ENCODE measurements at regions not wholly inside any gene's neighbourhood (a gene's known extent, or its start where the extent isn't known, plus 50 kb on each side); places are given as distances from the start of the nearest gene placed in this dataset.

DNA sequence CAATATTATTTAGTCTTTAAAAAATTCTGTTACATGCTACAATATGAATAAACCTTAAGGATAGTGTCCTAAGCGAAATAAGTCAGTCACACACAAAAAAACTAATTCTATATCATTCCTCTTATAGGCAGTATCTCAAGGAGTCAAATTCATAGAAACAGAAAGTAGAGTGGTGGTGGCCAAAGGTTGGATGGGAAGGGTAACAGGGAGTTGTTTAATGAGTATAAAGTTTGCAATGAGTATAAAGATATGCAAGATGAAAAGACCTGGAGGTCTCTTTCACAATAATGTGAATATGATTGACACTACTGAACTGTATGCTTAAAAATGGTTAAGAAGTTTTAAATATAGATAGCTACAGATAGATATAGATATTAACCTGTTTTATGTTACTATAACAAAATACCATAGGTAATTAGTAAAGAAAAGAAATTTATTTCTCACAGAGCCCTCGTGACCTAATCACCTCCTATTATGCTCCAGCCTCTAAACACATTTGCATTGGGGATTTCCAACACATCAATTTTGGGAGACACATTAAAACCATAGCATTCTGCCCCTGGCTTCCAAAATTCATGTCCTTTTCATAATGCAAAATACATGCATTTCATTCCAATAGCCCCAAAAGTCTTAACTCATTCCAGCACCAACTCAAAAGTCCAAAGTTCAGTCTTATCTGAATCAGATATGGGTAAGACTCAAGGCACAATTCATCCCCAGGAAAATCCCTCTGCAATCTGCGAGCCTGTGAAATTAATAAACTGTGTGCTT lies 93.6 kb downstream of the ATPSCKMT start:
- Mint-ChIP-seq H3K36me3 (no peaks in the 10 kb centered on the region), H3K27me3 (ENCODE audit: low read depth) (peaks cover 2% of the 10 kb centered on the region), H3K27ac (no peak overlapping the region), H3K4me3 (no peak overlapping the region), H3K4me1 (peaks cover 32% of the 10 kb centered on the region), H3K9me3 (no peaks in the 10 kb centered on the region)
- DNase-seq (ENCODE audit: low spot score in 2 of 2, unreplicated experiment in 2 of 2) = no peak
- TF ChIP-seq, protein P1, sequence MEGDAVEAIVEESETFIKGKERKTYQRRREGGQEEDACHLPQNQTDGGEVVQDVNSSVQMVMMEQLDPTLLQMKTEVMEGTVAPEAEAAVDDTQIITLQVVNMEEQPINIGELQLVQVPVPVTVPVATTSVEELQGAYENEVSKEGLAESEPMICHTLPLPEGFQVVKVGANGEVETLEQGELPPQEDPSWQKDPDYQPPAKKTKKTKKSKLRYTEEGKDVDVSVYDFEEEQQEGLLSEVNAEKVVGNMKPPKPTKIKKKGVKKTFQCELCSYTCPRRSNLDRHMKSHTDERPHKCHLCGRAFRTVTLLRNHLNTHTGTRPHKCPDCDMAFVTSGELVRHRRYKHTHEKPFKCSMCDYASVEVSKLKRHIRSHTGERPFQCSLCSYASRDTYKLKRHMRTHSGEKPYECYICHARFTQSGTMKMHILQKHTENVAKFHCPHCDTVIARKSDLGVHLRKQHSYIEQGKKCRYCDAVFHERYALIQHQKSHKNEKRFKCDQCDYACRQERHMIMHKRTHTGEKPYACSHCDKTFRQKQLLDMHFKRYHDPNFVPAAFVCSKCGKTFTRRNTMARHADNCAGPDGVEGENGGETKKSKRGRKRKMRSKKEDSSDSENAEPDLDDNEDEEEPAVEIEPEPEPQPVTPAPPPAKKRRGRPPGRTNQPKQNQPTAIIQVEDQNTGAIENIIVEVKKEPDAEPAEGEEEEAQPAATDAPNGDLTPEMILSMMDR (IDR thresholded peaks at IDR 0.05; ENCODE audit: unreplicated experiment) = no peak

DNA sequence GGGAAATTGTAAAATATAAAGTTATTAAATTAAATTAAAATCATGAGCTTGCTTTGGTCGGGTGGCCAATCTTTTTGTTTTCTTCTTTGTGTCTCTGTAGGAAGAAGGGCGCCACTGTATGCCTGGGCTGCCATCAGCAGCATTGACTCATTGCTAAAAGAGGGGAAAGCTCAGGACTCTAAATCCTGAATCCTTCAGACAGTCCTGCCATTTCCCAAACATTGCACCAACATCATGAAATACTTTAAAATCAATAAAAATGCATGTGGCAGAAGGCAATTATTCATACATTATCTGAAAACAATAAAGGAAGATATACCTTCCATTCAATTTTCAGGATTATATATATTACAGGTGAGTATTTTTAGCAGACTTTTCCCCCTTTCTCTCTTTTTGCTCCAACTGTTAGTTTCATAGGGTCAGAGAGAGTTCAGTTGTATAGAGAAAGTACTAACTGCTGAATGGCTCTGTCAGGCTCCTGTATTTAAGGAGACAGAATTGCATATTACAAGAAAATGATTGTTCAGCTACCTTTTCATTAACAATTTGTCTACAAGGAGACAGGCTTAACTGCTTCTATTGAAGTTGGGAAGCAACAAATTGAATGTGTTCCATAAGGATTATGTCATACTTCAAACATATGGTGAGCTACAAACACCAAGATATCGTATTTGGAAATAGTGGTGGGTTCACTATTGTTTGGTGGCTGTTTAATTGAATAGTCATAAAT lies 95.7 kb downstream of the ATPSCKMT start:
- Mint-ChIP-seq H3K4me1 (peaks cover 36% of the 10 kb centered on the region), H3K9me3 (no peaks in the 10 kb centered on the region), H3K27me3 (ENCODE audit: low read depth) (no peaks in the 10 kb centered on the region), H3K36me3 (no peaks in the 10 kb centered on the region), H3K27ac (peak overlapping the region; percentile 60), H3K4me3 (no peak overlapping the region)
- TF ChIP-seq, protein P1 (IDR thresholded peaks at IDR 0.05; ENCODE audit: unreplicated experiment) = no peak
- no peak for DNase-seq (ENCODE audit: low spot score in 2 of 2, unreplicated experiment in 2 of 2)

DNA sequence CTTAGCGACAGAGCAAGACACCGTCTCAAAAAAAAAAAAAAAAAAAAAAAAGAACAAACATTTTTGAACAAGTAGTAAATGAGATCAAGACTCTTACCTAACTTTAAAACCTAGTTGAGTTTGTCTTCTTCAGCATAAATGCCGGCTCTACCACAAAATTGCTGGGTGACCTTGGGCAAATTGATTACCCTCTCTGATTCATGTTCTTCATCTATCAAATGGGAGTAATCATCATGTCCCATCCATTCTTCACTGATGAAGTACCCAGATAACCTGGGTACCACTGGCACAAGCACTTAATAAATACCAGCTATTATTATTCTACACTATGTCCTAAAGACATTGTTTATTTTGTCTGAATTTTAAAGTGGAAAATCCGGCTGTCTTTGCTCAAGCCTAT lies 96.3 kb downstream of the ATPSCKMT start:
- Mint-ChIP-seq H3K4me1 (peaks cover 36% of the 10 kb centered on the region), H3K27ac (no peak overlapping the region), H3K36me3 (no peaks in the 10 kb centered on the region), H3K9me3 (no peaks in the 10 kb centered on the region), H3K27me3 (ENCODE audit: low read depth) (no peaks in the 10 kb centered on the region), H3K4me3 (no peak overlapping the region)
- no peak for DNase-seq (ENCODE audit: low spot score in 2 of 2, unreplicated experiment in 2 of 2)
- TF ChIP-seq, protein P1 (IDR thresholded peaks at IDR 0.05; ENCODE audit: unreplicated experiment) = no peak

DNA sequence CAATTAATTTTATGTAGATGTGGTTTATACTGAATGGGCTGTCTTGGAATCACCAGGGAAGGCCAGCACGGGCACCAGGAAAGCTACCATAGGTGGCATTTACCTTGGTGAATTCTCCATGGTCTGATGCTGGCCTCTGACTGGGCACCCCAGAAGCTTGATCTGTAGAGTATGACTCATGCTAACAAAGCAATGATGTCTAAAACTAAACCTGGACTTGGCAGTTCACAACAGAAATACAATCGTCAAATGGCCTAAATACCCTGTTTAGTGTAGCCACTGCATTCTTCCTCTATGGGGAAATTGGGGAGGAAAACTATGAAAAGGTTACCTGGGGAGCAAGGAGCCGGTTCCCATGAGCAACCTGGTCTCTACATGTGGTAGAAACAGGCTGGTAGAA lies 98.0 kb downstream of the ATPSCKMT start:
- TF ChIP-seq, protein P1 (IDR thresholded peaks at IDR 0.05; ENCODE audit: unreplicated experiment) = no peak
- Mint-ChIP-seq H3K27ac (no peak overlapping the region), H3K36me3 (no peaks in the 10 kb centered on the region), H3K9me3 (no peaks in the 10 kb centered on the region), H3K27me3 (ENCODE audit: low read depth) (no peaks in the 10 kb centered on the region), H3K4me1 (peaks cover 31% of the 10 kb centered on the region), H3K4me3 (no peak overlapping the region)
- DNase-seq (ENCODE audit: low spot score in 2 of 2, unreplicated experiment in 2 of 2) = no peak

DNA sequence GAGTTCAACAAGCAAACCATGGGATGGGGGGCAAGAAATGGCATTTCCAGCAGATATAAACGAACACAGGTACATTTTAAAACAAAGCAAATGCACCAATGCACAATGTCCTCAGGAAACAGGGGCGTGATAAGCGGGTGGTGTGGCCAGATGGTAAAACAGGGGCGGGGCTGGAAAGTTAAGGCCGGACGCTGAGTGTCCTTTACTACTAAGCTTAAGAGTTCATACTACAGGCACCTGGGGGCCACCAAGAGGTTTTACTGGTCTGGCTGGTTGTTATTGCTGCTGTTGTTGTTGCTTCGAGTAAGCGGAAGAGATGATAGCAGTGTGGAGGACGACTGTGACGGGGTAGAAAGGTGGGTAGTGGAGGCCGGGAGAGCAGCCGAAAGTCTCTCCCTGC lies 99.8 kb downstream of the ATPSCKMT start:
- Mint-ChIP-seq H3K9me3 (no peaks in the 10 kb centered on the region), H3K4me1 (peaks cover 17% of the 10 kb centered on the region), H3K4me3 (no peak overlapping the region), H3K27ac (no peak overlapping the region), H3K27me3 (ENCODE audit: low read depth) (no peaks in the 10 kb centered on the region), H3K36me3 (no peaks in the 10 kb centered on the region)
- DNase-seq (ENCODE audit: low spot score in 2 of 2, unreplicated experiment in 2 of 2) = no peak
- TF ChIP-seq, protein P1 (IDR thresholded peaks at IDR 0.05; ENCODE audit: unreplicated experiment) = no peak

Measured in mesothelial cell of epicardium (in vitro differentiated cells).